CD8-positive, alpha-beta memory T cell (primary cell): ENCODE measurements at regions not wholly inside any gene's neighbourhood (a gene's known extent, or its start where the extent isn't known, plus 50 kb on each side); places are given as distances from the start of the nearest gene placed in this dataset.

Experiments used
- CTCF ChIA-PET: fragments of 350-600 bp; sonication (Branson Sonifier 250); formaldehyde crosslinking; loops from one replicate; lab custom pipeline; 2021; ENCODE audit warnings: antibody characterized with exemption; lab: Charles Lee
- POLR2A ChIA-PET: fragments of 350-600 bp; sonication (Branson Sonifier 250); formaldehyde crosslinking; loops from one replicate; lab custom pipeline; 2021; ENCODE audit warnings: antibody characterized with exemption; lab: Charles Lee
- DNase-seq, 5 donors: peaks; one replicate each; pipeline versions ENCODE4 v3.0.0 to v3.0.0-alpha.2; 2020 to 2022; ENCODE audit warnings: mixed read lengths in 1 of 5
- H3K27ac ChIP-seq: one replicate; pipeline ENCODE4 v1.7.0; 2013; ENCODE audit warnings: low read depth, mild to moderate bottlenecking, low read length, moderate library complexity
- H3K27me3 ChIP-seq: 2 replicates; pipeline ENCODE4 v1.7.0; 2013; ENCODE audit warnings: low read length, mild to moderate bottlenecking; ENCODE audit not compliant: insufficient read depth, poor library complexity, severe bottlenecking
- H3K36me3 ChIP-seq: 2 replicates; pipeline ENCODE4 v1.7.0; 2013; ENCODE audit warnings: mild to moderate bottlenecking, low read length, moderate library complexity; ENCODE audit not compliant: insufficient read depth
- H3K4me1 ChIP-seq: 2 replicates; pipeline ENCODE4 v1.7.0; 2013; ENCODE audit warnings: mild to moderate bottlenecking, low read length, moderate library complexity; ENCODE audit not compliant: insufficient read depth
- H3K4me3 ChIP-seq: 2 replicates; pipeline ENCODE4 v1.7.0; 2013; ENCODE audit warnings: mild to moderate bottlenecking, low read length
- H3K9me3 ChIP-seq: 2 replicates; pipeline ENCODE4 v1.7.0; 2013; ENCODE audit warnings: mild to moderate bottlenecking, low read length
- H3K27ac Mint-ChIP-seq, 8 donors: one replicate each; pipeline ENCODE4 v1.8.0; 2020 to 2021; ENCODE audit warnings: mixed read lengths in 8 of 8, mild to moderate bottlenecking in 6 of 8, inconsistent platforms in 3 of 8, moderate library complexity in 3 of 8
- H3K27me3 Mint-ChIP-seq, 2 donors: one replicate each; pipeline ENCODE4 v1.8.0; 2020 to 2021; ENCODE audit warnings: mixed read lengths in 2 of 2, mild to moderate bottlenecking in 1 of 2, moderate library complexity in 1 of 2
- H3K36me3 Mint-ChIP-seq, 3 donors: one replicate each; pipeline ENCODE4 v1.8.0; 2020 to 2021; ENCODE audit warnings: mixed read lengths in 3 of 3, inconsistent platforms in 1 of 3, mild to moderate bottlenecking in 1 of 3
- H3K4me1 Mint-ChIP-seq, 3 donors: one replicate each; pipeline ENCODE4 v1.8.0; 2020 to 2021; ENCODE audit warnings: mixed read lengths in 3 of 3, inconsistent platforms in 1 of 3, mild to moderate bottlenecking in 1 of 3
- H3K4me3 Mint-ChIP-seq, 7 donors: one replicate each; pipeline ENCODE4 v1.8.0; 2020 to 2021; ENCODE audit warnings: mixed read lengths in 7 of 7, mild to moderate bottlenecking in 6 of 7, moderate library complexity in 4 of 7, inconsistent platforms in 2 of 7
- H3K9me3 Mint-ChIP-seq, 5 donors: one replicate each; pipeline ENCODE4 v1.8.0; 2020 to 2022; ENCODE audit warnings: mixed read lengths in 5 of 5, mild to moderate bottlenecking in 3 of 5, moderate library complexity in 2 of 5, inconsistent platforms in 1 of 5

GRCh38 chr1:29691499-29691898, 455.2 kb downstream of the PTPRU start:
- DNase-seq: no peak
- CTCF ChIA-PET: no interaction called here
- H3K36me3 ChIP-seq: no peaks in the 10 kb centered on the region
- POLR2A ChIA-PET: no interaction called here
- Mint-ChIP-seq H3K4me3 (no peak overlapping the region), H3K27ac (no peak overlapping the region), H3K27me3 (peaks cover 13 to 35% of the 10 kb centered on the region in 2 donors), H3K9me3 (peaks cover 0 to 6% (median 0%) of the 10 kb centered on the region in 5 donors), H3K36me3 (no peaks in the 10 kb centered on the region), H3K4me1 (no peaks in the 10 kb centered on the region)
- no peaks in the 10 kb centered on the region for H3K27me3 ChIP-seq
- H3K4me1 ChIP-seq: no peaks in the 10 kb centered on the region
- no peaks in the 10 kb centered on the region for H3K9me3 ChIP-seq
- no peak overlapping the region for H3K4me3 ChIP-seq
- H3K27ac ChIP-seq: no peak overlapping the region

GRCh38 chr1:29690156-29690555, 453.8 kb downstream of the PTPRU start:
- Mint-ChIP-seq H3K27me3 (peaks cover 13 to 38% of the 10 kb centered on the region in 2 donors), H3K4me3 (no peak overlapping the region), H3K9me3 (peaks cover 0 to 6% (median 0%) of the 10 kb centered on the region in 5 donors), H3K36me3 (no peaks in the 10 kb centered on the region), H3K4me1 (no peaks in the 10 kb centered on the region), H3K27ac (no peak overlapping the region)
- H3K27ac ChIP-seq: no peak overlapping the region
- ChIA-PET CTCF (no interaction called here), POLR2A (no interaction called here)
- no peaks in the 10 kb centered on the region for H3K36me3 ChIP-seq
- DNase-seq: no peak
- no peak overlapping the region for H3K4me3 ChIP-seq
- H3K4me1 ChIP-seq: no peaks in the 10 kb centered on the region
- H3K27me3 ChIP-seq: no peaks in the 10 kb centered on the region
- H3K9me3 ChIP-seq: no peaks in the 10 kb centered on the region

GRCh38 chr1:29689372-29690030, 453.2 kb downstream of the PTPRU start:
- Histone ChIP-seq H3K27ac (no peak overlapping the region), H3K4me3 (no peak overlapping the region), H3K36me3 (no peaks in the 10 kb centered on the region), H3K4me1 (no peaks in the 10 kb centered on the region), H3K9me3 (no peaks in the 10 kb centered on the region), H3K27me3 (no peaks in the 10 kb centered on the region)
- no peak for DNase-seq
- H3K36me3 Mint-ChIP-seq: no peaks in the 10 kb centered on the region
- H3K9me3 Mint-ChIP-seq: peaks cover 0 to 6% (median 0%) of the 10 kb centered on the region in 5 donors
- no peak overlapping the region for H3K4me3 Mint-ChIP-seq
- POLR2A ChIA-PET: no interaction called here
- peaks cover 13 to 41% of the 10 kb centered on the region in 2 donors for H3K27me3 Mint-ChIP-seq
- no peak overlapping the region for H3K27ac Mint-ChIP-seq
- H3K4me1 Mint-ChIP-seq: no peaks in the 10 kb centered on the region
- CTCF ChIA-PET: no interaction called here

GRCh38 chr1:29688471-29689365, 452.4 kb downstream of the PTPRU start:
- H3K4me3 ChIP-seq: no peak overlapping the region
- Mint-ChIP-seq H3K27ac (no peak overlapping the region), H3K27me3 (peaks cover 17 to 41% of the 10 kb centered on the region in 2 donors), H3K4me1 (no peaks in the 10 kb centered on the region), H3K9me3 (peaks cover 0 to 6% (median 0%) of the 10 kb centered on the region in 5 donors), H3K36me3 (no peaks in the 10 kb centered on the region), H3K4me3 (no peak overlapping the region)
- no peaks in the 10 kb centered on the region for H3K4me1 ChIP-seq
- no peak overlapping the region for H3K27ac ChIP-seq
- no peaks in the 10 kb centered on the region for H3K9me3 ChIP-seq
- no peaks in the 10 kb centered on the region for H3K27me3 ChIP-seq
- ChIA-PET CTCF (no interaction called here), POLR2A (no interaction called here)
- H3K36me3 ChIP-seq: no peaks in the 10 kb centered on the region
- no peak for DNase-seq

- no peaks in the 10 kb centered on the region for H3K4me1 ChIP-seq
- ChIA-PET POLR2A (no interaction called here), CTCF (no interaction called here)
- Mint-ChIP-seq H3K27ac (peak overlapping the region in 1 of 8 donors; percentile 15), H3K36me3 (no peaks in the 10 kb centered on the region), H3K4me3 (no peak overlapping the region), H3K4me1 (no peaks in the 10 kb centered on the region), H3K9me3 (peaks cover 0 to 2% (median 0%) of the 10 kb centered on the region in 5 donors), H3K27me3 (peaks cover 17 to 41% of the 10 kb centered on the region in 2 donors)
- no peak for DNase-seq
- no peak overlapping the region for H3K27ac ChIP-seq
- H3K4me3 ChIP-seq: no peak overlapping the region
- H3K27me3 ChIP-seq: no peaks in the 10 kb centered on the region
- no peaks in the 10 kb centered on the region for H3K9me3 ChIP-seq
- H3K36me3 ChIP-seq: no peaks in the 10 kb centered on the region
Observed at GRCh38 chr1:29687601-29688244, 451.4 kb downstream of the PTPRU start.

GRCh38 chr1:29687166-29687565, 450.8 kb downstream of the PTPRU start:
- Mint-ChIP-seq H3K36me3 (no peaks in the 10 kb centered on the region), H3K27me3 (peaks cover 17 to 41% of the 10 kb centered on the region in 2 donors), H3K4me3 (no peak overlapping the region), H3K27ac (no peak overlapping the region), H3K9me3 (peaks cover 0 to under 1% (median 0%) of the 10 kb centered on the region in 5 donors), H3K4me1 (no peaks in the 10 kb centered on the region)
- Histone ChIP-seq H3K36me3 (no peaks in the 10 kb centered on the region), H3K9me3 (no peaks in the 10 kb centered on the region), H3K4me3 (no peak overlapping the region), H3K27ac (no peak overlapping the region), H3K4me1 (no peaks in the 10 kb centered on the region), H3K27me3 (no peaks in the 10 kb centered on the region)
- no peak for DNase-seq
- POLR2A ChIA-PET: no interaction called here
- CTCF ChIA-PET: no interaction called here

- Histone ChIP-seq H3K27me3 (no peaks in the 10 kb centered on the region), H3K36me3 (no peaks in the 10 kb centered on the region), H3K4me3 (no peak overlapping the region), H3K27ac (no peak overlapping the region), H3K4me1 (no peaks in the 10 kb centered on the region), H3K9me3 (no peaks in the 10 kb centered on the region)
- no peak overlapping the region for H3K27ac Mint-ChIP-seq
- POLR2A ChIA-PET: no interaction called here
- peaks cover 15 to 41% of the 10 kb centered on the region in 2 donors for H3K27me3 Mint-ChIP-seq
- H3K4me3 Mint-ChIP-seq: no peak overlapping the region
- CTCF ChIA-PET: no interaction called here
- no peaks in the 10 kb centered on the region for H3K4me1 Mint-ChIP-seq
- H3K36me3 Mint-ChIP-seq: no peaks in the 10 kb centered on the region
- H3K9me3 Mint-ChIP-seq: no peaks in the 10 kb centered on the region
- no peak for DNase-seq
Observed at GRCh38 chr1:29686012-29686930, 449.9 kb downstream of the PTPRU start.
